ENCODE measurements at regions not wholly inside any gene's neighbourhood (a gene's known extent, or its start where the extent isn't known, plus 50 kb on each side); places are given as distances from the start of the nearest gene placed in this dataset.

- no peak for TF ChIP-seq CTCF (conservative IDR thresholded peaks at IDR 0.05 in 1 of 2, IDR thresholded peaks at IDR 0.05 in 1 of 2; ENCODE audit: extremely low read depth in 1 of 2, insufficient read depth in 1 of 2, low read depth in 1 of 2, low read length in 2 of 2)
- no peak for TF ChIP-seq EZH2 (IDR thresholded peaks at IDR 0.05; ENCODE audit: borderline replicate concordance, low read length)
Observed at GRCh38 chr1:190597294-190597693, 119.6 kb upstream of the BRINP3 start.

Data from mammary epithelial cell (primary cell).